H9 (cell line): ENCODE measurements at regions not wholly inside any gene's neighbourhood (a gene's known extent, or its start where the extent isn't known, plus 50 kb on each side); places are given as distances from the start of the nearest gene placed in this dataset.

ENCODE experiments used
- DNase-seq: peaks from one replicate; pipeline ENCODE4 v3.0.0-alpha.2; 2017
- H2AFZ ChIP-seq: one replicate; pipeline ENCODE4 v1.6.1; 2013; ENCODE audit warnings: mild to moderate bottlenecking, low read length, control low read depth, moderate library complexity
- H2AK5ac ChIP-seq: 2 replicates; pipeline ENCODE4 v1.6.1; 2013; ENCODE audit warnings: low read length, control low read depth, mixed read lengths; ENCODE audit not compliant: insufficient read length
- H2BK120ac ChIP-seq: one replicate; pipeline ENCODE4 v1.6.1; 2013; ENCODE audit warnings: low read depth, mild to moderate bottlenecking, low read length, control low read depth, inconsistent platforms; ENCODE audit not compliant: poor library complexity, severe bottlenecking
- H2BK12ac ChIP-seq: 2 replicates; pipeline ENCODE4 v1.6.1; 2013; ENCODE audit warnings: low read length, control low read depth, mixed read lengths, low read depth; ENCODE audit not compliant: insufficient read length
- H2BK15ac ChIP-seq: 2 replicates; pipeline ENCODE4 v1.6.1; 2013; ENCODE audit warnings: low read depth, low read length, control low read depth
- H2BK20ac ChIP-seq: one replicate; pipeline ENCODE4 v1.6.1; 2013; ENCODE audit warnings: low read depth, mild to moderate bottlenecking, low read length, control low read depth, inconsistent platforms; ENCODE audit not compliant: poor library complexity, severe bottlenecking
- H2BK5ac ChIP-seq: 2 replicates; pipeline ENCODE4 v1.6.1; 2013; ENCODE audit warnings: low read length, control low read depth, mixed read lengths; ENCODE audit not compliant: insufficient read length
- H3K14ac ChIP-seq: 2 replicates; pipeline ENCODE4 v1.6.1; 2013; ENCODE audit warnings: low read length, control low read depth; ENCODE audit not compliant: insufficient read depth
- H3K18ac ChIP-seq: 2 replicates; pipeline ENCODE4 v1.6.1; 2013; ENCODE audit warnings: low read depth, mild to moderate bottlenecking, mixed read lengths, low read length, control low read depth; ENCODE audit not compliant: insufficient read length
- H3K23ac ChIP-seq: 2 replicates; pipeline ENCODE4 v1.6.1; 2013; ENCODE audit warnings: low read length, control low read depth, mixed read lengths, low read depth; ENCODE audit not compliant: insufficient read length
- H3K23me2 ChIP-seq: 2 replicates; pipeline ENCODE4 v1.6.1; 2013; ENCODE audit warnings: low read depth, mild to moderate bottlenecking, mixed read lengths, low read length, control low read depth; ENCODE audit not compliant: insufficient read length, poor library complexity, severe bottlenecking
- H3K27ac ChIP-seq: 2 replicates; pipeline ENCODE4 v1.5.1; 2013; ENCODE audit warnings: low read length, control low read depth, mixed read lengths, low read depth; ENCODE audit not compliant: insufficient read length
- H3K27me3 ChIP-seq: 2 replicates; pipeline ENCODE4 v1.6.1; 2013; ENCODE audit warnings: low read length, control low read depth, inconsistent platforms; ENCODE audit not compliant: insufficient read depth
- H3K4ac ChIP-seq: 2 replicates; pipeline ENCODE4 v1.6.1; 2013; ENCODE audit warnings: low read depth, mild to moderate bottlenecking, control low read depth, inconsistent platforms, low read length, moderate library complexity
- H3K4me1 ChIP-seq: 2 replicates; pipeline ENCODE4 v1.6.1; 2013; ENCODE audit warnings: low read length, control low read depth, inconsistent platforms; ENCODE audit not compliant: insufficient read depth
- H3K4me2 ChIP-seq: 2 replicates; pipeline ENCODE4 v1.6.1; 2013; ENCODE audit warnings: low read length, control low read depth, mixed read lengths; ENCODE audit not compliant: insufficient read length, insufficient read depth
- H3K56ac ChIP-seq: 2 replicates; pipeline ENCODE4 v1.6.1; 2013; ENCODE audit warnings: low read depth, mild to moderate bottlenecking, mixed read lengths, low read length, control low read depth; ENCODE audit not compliant: insufficient read length
- H3K79me1 ChIP-seq: 2 replicates; pipeline ENCODE4 v1.6.1; 2013; ENCODE audit warnings: low read depth, mild to moderate bottlenecking, moderate library complexity, low read length, control low read depth, inconsistent platforms; ENCODE audit not compliant: insufficient read depth, poor library complexity, severe bottlenecking
- H3K79me2 ChIP-seq: 2 replicates; pipeline ENCODE4 v1.6.1; 2013; ENCODE audit warnings: low read length, control low read depth, inconsistent platforms; ENCODE audit not compliant: insufficient read depth
- H3K9ac ChIP-seq: 2 replicates; pipeline ENCODE4 v1.6.1; 2013; ENCODE audit warnings: low read length, control low read depth, mixed read lengths; ENCODE audit not compliant: insufficient read length; ENCODE audit errors: extremely low read depth
- H3K9me3 ChIP-seq: one replicate; pipeline ENCODE4 v1.6.1; 2013; ENCODE audit warnings: low read depth, low read length, inconsistent platforms; ENCODE audit not compliant: control insufficient read depth
- H3T11ph ChIP-seq: one replicate; pipeline ENCODE4 v1.6.1; 2013; ENCODE audit warnings: mild to moderate bottlenecking, low read length, control low read depth, inconsistent platforms
- H4K20me1 ChIP-seq: one replicate; pipeline ENCODE4 v1.6.1; 2013; ENCODE audit not compliant: control insufficient read depth, insufficient read length, insufficient read depth
- H4K5ac ChIP-seq: 2 replicates; pipeline ENCODE4 v1.6.1; 2013; ENCODE audit warnings: low read depth, mild to moderate bottlenecking, mixed read lengths, low read length, control low read depth; ENCODE audit not compliant: insufficient read length
- H4K8ac ChIP-seq: replicated peaks from 2 replicates; pipeline ENCODE4 v1.6.1; 2013; ENCODE audit warnings: low read length, control low read depth, mixed read lengths, low read depth; ENCODE audit not compliant: insufficient read length
- H4K91ac ChIP-seq: 2 replicates; pipeline ENCODE4 v1.6.1; 2013; ENCODE audit warnings: low read depth, mild to moderate bottlenecking, moderate library complexity, mixed read lengths, low read length, control low read depth; ENCODE audit not compliant: insufficient read length
- H3K27ac Mint-ChIP-seq, 3 experiments: 2 replicates in 2 of 3; 3 replicates in 1 of 3; pipeline ENCODE4 v1.8.0; 2020 to 2021; ENCODE audit warnings: mixed read lengths in 3 of 3, mild to moderate bottlenecking in 1 of 3, moderate library complexity in 1 of 3
- H3K27me3 Mint-ChIP-seq: 2 replicates; pipeline ENCODE4 v1.8.0; 2021; ENCODE audit warnings: low read depth, mild to moderate bottlenecking, moderate library complexity, mixed read lengths
- H3K36me3 Mint-ChIP-seq, 3 experiments: 2 replicates in 2 of 3; 3 replicates in 1 of 3; pipeline ENCODE4 v1.8.0; 2020 to 2021; ENCODE audit warnings: low read depth in 3 of 3, mixed read lengths in 3 of 3; ENCODE audit not compliant: insufficient read depth in 1 of 3
- H3K4me1 Mint-ChIP-seq, 2 experiments: 2 replicates each; pipeline ENCODE4 v1.8.0; 2020; ENCODE audit warnings: mixed read lengths in 2 of 2
- H3K4me3 Mint-ChIP-seq, 2 experiments: 2 replicates in 1 of 2; 3 replicates in 1 of 2; pipeline ENCODE4 v1.8.0; 2020 to 2021; ENCODE audit warnings: mild to moderate bottlenecking in 2 of 2, mixed read lengths in 2 of 2, moderate library complexity in 1 of 2
- H3K9me3 Mint-ChIP-seq, 2 experiments: 2 replicates in 1 of 2; 3 replicates in 1 of 2; pipeline ENCODE4 v1.8.0; 2020; ENCODE audit warnings: mild to moderate bottlenecking in 2 of 2, mixed read lengths in 2 of 2, moderate library complexity in 1 of 2
- CTCF ChIP-seq: fragments of 200-600 bp; sonication (generic); conservative IDR thresholded peaks from 3 replicates; pipeline ENCODE4 v1.8.0; 2021; ENCODE audit warnings: antibody characterized with exemption, mild to moderate bottlenecking
- WGBS: extraction: QIAGEN DNeasy Blood & Tissue Kit; methylation state at CpG from one replicate; pipeline ENCODE4 v1.1.7; 2013; ENCODE audit warnings: missing lambda C conversion rate, low lambda C conversion rate, mixed read lengths; ENCODE audit not compliant: insufficient read length; ENCODE audit errors: extremely low coverage; 5-methylcytosine and 5-hydroxymethylcytosine counted together

GRCh38 chr10:58885686-58886345 lies 290.6 kb upstream of the PHYHIPL start:
- H3K27me3 Mint-ChIP-seq = no peaks in the 10 kb centered on the region
- Histone ChIP-seq H3K56ac (no peak overlapping the region), H2BK120ac (no peak overlapping the region), H3T11ph (no peak overlapping the region), H3K79me2 (no peaks in the 10 kb centered on the region), H3K18ac (no peak overlapping the region), H3K9me3 (no peaks in the 10 kb centered on the region), H4K91ac (no peak overlapping the region), H4K8ac (no peak overlapping the region), H2AFZ (no peak overlapping the region), H3K4me2 (no peak overlapping the region), H4K20me1 (no peaks in the 10 kb centered on the region), H2BK15ac (no peak overlapping the region), H3K4me1 (no peaks in the 10 kb centered on the region), H2BK5ac (no peak overlapping the region), H3K27ac (no peak overlapping the region), H3K79me1 (no peaks in the 10 kb centered on the region), H3K27me3 (no peaks in the 10 kb centered on the region), H3K4ac (no peak overlapping the region), H3K23me2 (no peaks in the 10 kb centered on the region), H2BK12ac (no peak overlapping the region), H2AK5ac (no peak overlapping the region), H4K5ac (no peak overlapping the region), H2BK20ac (no peak overlapping the region), H3K14ac (no peak overlapping the region), H3K9ac (no peak overlapping the region), H3K23ac (no peak overlapping the region)
- no CpG with 5 or more reads among the region's 3 CpGs for WGBS
- no peak overlapping the region for H3K4me3 Mint-ChIP-seq
- H3K27ac Mint-ChIP-seq = no peak overlapping the region
- DNase-seq = no peak
- H3K36me3 Mint-ChIP-seq = no peaks in the 10 kb centered on the region
- H3K9me3 Mint-ChIP-seq = no peaks in the 10 kb centered on the region
- H3K4me1 Mint-ChIP-seq = no peaks in the 10 kb centered on the region
- TF ChIP-seq CTCF = no peak
